H9 (cell line): ENCODE measurements at regions not wholly inside any gene's neighbourhood (a gene's known extent, or its start where the extent isn't known, plus 50 kb on each side); places are given as distances from the start of the nearest gene placed in this dataset.

Experiments used
- DNase-seq: peaks from one replicate; pipeline ENCODE4 v3.0.0-alpha.2; 2017
- H2AFZ ChIP-seq: one replicate; pipeline ENCODE4 v1.6.1; 2013; ENCODE audit warnings: mild to moderate bottlenecking, low read length, control low read depth, moderate library complexity
- H2AK5ac ChIP-seq: 2 replicates; pipeline ENCODE4 v1.6.1; 2013; ENCODE audit warnings: low read length, control low read depth, mixed read lengths; ENCODE audit not compliant: insufficient read length
- H2BK120ac ChIP-seq: one replicate; pipeline ENCODE4 v1.6.1; 2013; ENCODE audit warnings: low read depth, mild to moderate bottlenecking, low read length, control low read depth, inconsistent platforms; ENCODE audit not compliant: poor library complexity, severe bottlenecking
- H2BK12ac ChIP-seq: 2 replicates; pipeline ENCODE4 v1.6.1; 2013; ENCODE audit warnings: low read length, control low read depth, mixed read lengths, low read depth; ENCODE audit not compliant: insufficient read length
- H2BK15ac ChIP-seq: 2 replicates; pipeline ENCODE4 v1.6.1; 2013; ENCODE audit warnings: low read depth, low read length, control low read depth
- H2BK20ac ChIP-seq: one replicate; pipeline ENCODE4 v1.6.1; 2013; ENCODE audit warnings: low read depth, mild to moderate bottlenecking, low read length, control low read depth, inconsistent platforms; ENCODE audit not compliant: poor library complexity, severe bottlenecking
- H2BK5ac ChIP-seq: 2 replicates; pipeline ENCODE4 v1.6.1; 2013; ENCODE audit warnings: low read length, control low read depth, mixed read lengths; ENCODE audit not compliant: insufficient read length
- H3K14ac ChIP-seq: 2 replicates; pipeline ENCODE4 v1.6.1; 2013; ENCODE audit warnings: low read length, control low read depth; ENCODE audit not compliant: insufficient read depth
- H3K18ac ChIP-seq: 2 replicates; pipeline ENCODE4 v1.6.1; 2013; ENCODE audit warnings: low read depth, mild to moderate bottlenecking, mixed read lengths, low read length, control low read depth; ENCODE audit not compliant: insufficient read length
- H3K23ac ChIP-seq: 2 replicates; pipeline ENCODE4 v1.6.1; 2013; ENCODE audit warnings: low read length, control low read depth, mixed read lengths, low read depth; ENCODE audit not compliant: insufficient read length
- H3K23me2 ChIP-seq: 2 replicates; pipeline ENCODE4 v1.6.1; 2013; ENCODE audit warnings: low read depth, mild to moderate bottlenecking, mixed read lengths, low read length, control low read depth; ENCODE audit not compliant: insufficient read length, poor library complexity, severe bottlenecking
- H3K27ac ChIP-seq: 2 replicates; pipeline ENCODE4 v1.5.1; 2013; ENCODE audit warnings: low read length, control low read depth, mixed read lengths, low read depth; ENCODE audit not compliant: insufficient read length
- H3K27me3 ChIP-seq: 2 replicates; pipeline ENCODE4 v1.6.1; 2013; ENCODE audit warnings: low read length, control low read depth, inconsistent platforms; ENCODE audit not compliant: insufficient read depth
- H3K4ac ChIP-seq: 2 replicates; pipeline ENCODE4 v1.6.1; 2013; ENCODE audit warnings: low read depth, mild to moderate bottlenecking, control low read depth, inconsistent platforms, low read length, moderate library complexity
- H3K4me1 ChIP-seq: 2 replicates; pipeline ENCODE4 v1.6.1; 2013; ENCODE audit warnings: low read length, control low read depth, inconsistent platforms; ENCODE audit not compliant: insufficient read depth
- H3K4me2 ChIP-seq: 2 replicates; pipeline ENCODE4 v1.6.1; 2013; ENCODE audit warnings: low read length, control low read depth, mixed read lengths; ENCODE audit not compliant: insufficient read length, insufficient read depth
- H3K56ac ChIP-seq: 2 replicates; pipeline ENCODE4 v1.6.1; 2013; ENCODE audit warnings: low read depth, mild to moderate bottlenecking, mixed read lengths, low read length, control low read depth; ENCODE audit not compliant: insufficient read length
- H3K79me1 ChIP-seq: 2 replicates; pipeline ENCODE4 v1.6.1; 2013; ENCODE audit warnings: low read depth, mild to moderate bottlenecking, moderate library complexity, low read length, control low read depth, inconsistent platforms; ENCODE audit not compliant: insufficient read depth, poor library complexity, severe bottlenecking
- H3K79me2 ChIP-seq: 2 replicates; pipeline ENCODE4 v1.6.1; 2013; ENCODE audit warnings: low read length, control low read depth, inconsistent platforms; ENCODE audit not compliant: insufficient read depth
- H3K9ac ChIP-seq: 2 replicates; pipeline ENCODE4 v1.6.1; 2013; ENCODE audit warnings: low read length, control low read depth, mixed read lengths; ENCODE audit not compliant: insufficient read length; ENCODE audit errors: extremely low read depth
- H3K9me3 ChIP-seq: one replicate; pipeline ENCODE4 v1.6.1; 2013; ENCODE audit warnings: low read depth, low read length, inconsistent platforms; ENCODE audit not compliant: control insufficient read depth
- H3T11ph ChIP-seq: one replicate; pipeline ENCODE4 v1.6.1; 2013; ENCODE audit warnings: mild to moderate bottlenecking, low read length, control low read depth, inconsistent platforms
- H4K20me1 ChIP-seq: one replicate; pipeline ENCODE4 v1.6.1; 2013; ENCODE audit not compliant: control insufficient read depth, insufficient read length, insufficient read depth
- H4K5ac ChIP-seq: 2 replicates; pipeline ENCODE4 v1.6.1; 2013; ENCODE audit warnings: low read depth, mild to moderate bottlenecking, mixed read lengths, low read length, control low read depth; ENCODE audit not compliant: insufficient read length
- H4K8ac ChIP-seq: replicated peaks from 2 replicates; pipeline ENCODE4 v1.6.1; 2013; ENCODE audit warnings: low read length, control low read depth, mixed read lengths, low read depth; ENCODE audit not compliant: insufficient read length
- H4K91ac ChIP-seq: 2 replicates; pipeline ENCODE4 v1.6.1; 2013; ENCODE audit warnings: low read depth, mild to moderate bottlenecking, moderate library complexity, mixed read lengths, low read length, control low read depth; ENCODE audit not compliant: insufficient read length
- H3K27ac Mint-ChIP-seq, 3 experiments: 2 replicates in 2 of 3; 3 replicates in 1 of 3; pipeline ENCODE4 v1.8.0; 2020 to 2021; ENCODE audit warnings: mixed read lengths in 3 of 3, mild to moderate bottlenecking in 1 of 3, moderate library complexity in 1 of 3
- H3K27me3 Mint-ChIP-seq: 2 replicates; pipeline ENCODE4 v1.8.0; 2021; ENCODE audit warnings: low read depth, mild to moderate bottlenecking, moderate library complexity, mixed read lengths
- H3K36me3 Mint-ChIP-seq, 3 experiments: 2 replicates in 2 of 3; 3 replicates in 1 of 3; pipeline ENCODE4 v1.8.0; 2020 to 2021; ENCODE audit warnings: low read depth in 3 of 3, mixed read lengths in 3 of 3; ENCODE audit not compliant: insufficient read depth in 1 of 3
- H3K4me1 Mint-ChIP-seq, 2 experiments: 2 replicates each; pipeline ENCODE4 v1.8.0; 2020; ENCODE audit warnings: mixed read lengths in 2 of 2
- H3K4me3 Mint-ChIP-seq, 2 experiments: 2 replicates in 1 of 2; 3 replicates in 1 of 2; pipeline ENCODE4 v1.8.0; 2020 to 2021; ENCODE audit warnings: mild to moderate bottlenecking in 2 of 2, mixed read lengths in 2 of 2, moderate library complexity in 1 of 2
- H3K9me3 Mint-ChIP-seq, 2 experiments: 2 replicates in 1 of 2; 3 replicates in 1 of 2; pipeline ENCODE4 v1.8.0; 2020; ENCODE audit warnings: mild to moderate bottlenecking in 2 of 2, mixed read lengths in 2 of 2, moderate library complexity in 1 of 2
- CTCF ChIP-seq: fragments of 200-600 bp; sonication (generic); conservative IDR thresholded peaks from 3 replicates; pipeline ENCODE4 v1.8.0; 2021; ENCODE audit warnings: antibody characterized with exemption, mild to moderate bottlenecking
- WGBS: extraction: QIAGEN DNeasy Blood & Tissue Kit; methylation state at CpG from one replicate; pipeline ENCODE4 v1.1.7; 2013; ENCODE audit warnings: missing lambda C conversion rate, low lambda C conversion rate, mixed read lengths; ENCODE audit not compliant: insufficient read length; ENCODE audit errors: extremely low coverage; 5-methylcytosine and 5-hydroxymethylcytosine counted together

GRCh38 chr3:95049841-95050240 lies 987.0 kb downstream of the NSUN3 start:
- Histone ChIP-seq H3K27me3 (no peaks in the 10 kb centered on the region), H2BK20ac (no peak overlapping the region), H3K79me1 (no peaks in the 10 kb centered on the region), H3K23me2 (no peaks in the 10 kb centered on the region), H4K8ac (no peak overlapping the region), H3K4me2 (no peak overlapping the region), H4K91ac (no peak overlapping the region), H2BK120ac (no peak overlapping the region), H3K4ac (no peak overlapping the region), H3K27ac (no peak overlapping the region), H3K18ac (no peak overlapping the region), H2BK12ac (no peak overlapping the region), H4K20me1 (no peaks in the 10 kb centered on the region), H3K14ac (no peak overlapping the region), H2BK15ac (no peak overlapping the region), H3T11ph (no peak overlapping the region), H3K9ac (no peak overlapping the region), H3K23ac (no peak overlapping the region), H3K4me1 (no peaks in the 10 kb centered on the region), H3K56ac (no peak overlapping the region), H4K5ac (no peak overlapping the region), H2BK5ac (no peak overlapping the region), H3K9me3 (no peaks in the 10 kb centered on the region), H2AK5ac (no peak overlapping the region), H3K79me2 (no peaks in the 10 kb centered on the region), H2AFZ (no peak overlapping the region)
- no peaks in the 10 kb centered on the region for H3K36me3 Mint-ChIP-seq
- no peaks in the 10 kb centered on the region for H3K4me1 Mint-ChIP-seq
- H3K4me3 Mint-ChIP-seq: no peak overlapping the region
- DNase-seq: no peak
- TF ChIP-seq CTCF: no peak
- no CpG with 5 or more reads among the region's 1 CpG for WGBS
- H3K9me3 Mint-ChIP-seq: peaks cover 0 to 3% of the 10 kb centered on the region in 2 experiments; a peak in 2 of 5 replicates
- H3K27ac Mint-ChIP-seq: no peak overlapping the region
- H3K27me3 Mint-ChIP-seq: no peaks in the 10 kb centered on the region
